Coronary artery (tissue), 2 donors: ENCODE measurements at regions not wholly inside any gene's neighbourhood (a gene's known extent, or its start where the extent isn't known, plus 50 kb on each side); places are given as distances from the start of the nearest gene placed in this dataset.
"Not testable (repeated sequence)": the region's sequence is repeated elsewhere in the genome, so short reads cannot be mapped to it uniquely, and the experiment has no call there.

Experiments used
- DNase-seq: peaks from one replicate; pipeline ENCODE4 v3.0.0-alpha.2; 2017; ENCODE audit warnings: low spot score
- H3K27ac ChIP-seq, 2 donors: fragments of 200-600 bp; sonication (generic); one replicate each; pipeline ENCODE4 v1.5.1; 2016 to 2019
- H3K4me3 ChIP-seq: fragments of 200-600 bp; sonication (generic); 2 replicates; pipeline ENCODE4 v1.5.1; 2016; ENCODE audit warnings: mild to moderate bottlenecking, moderate library complexity
- TF ChIP-seq, protein P1 (sequence below): fragments of 200-600 bp; sonication (generic); IDR thresholded peaks from one replicate; pipeline ENCODE4 v1.5.1; 2019; ENCODE audit warnings: antibody characterized with exemption

DNA sequence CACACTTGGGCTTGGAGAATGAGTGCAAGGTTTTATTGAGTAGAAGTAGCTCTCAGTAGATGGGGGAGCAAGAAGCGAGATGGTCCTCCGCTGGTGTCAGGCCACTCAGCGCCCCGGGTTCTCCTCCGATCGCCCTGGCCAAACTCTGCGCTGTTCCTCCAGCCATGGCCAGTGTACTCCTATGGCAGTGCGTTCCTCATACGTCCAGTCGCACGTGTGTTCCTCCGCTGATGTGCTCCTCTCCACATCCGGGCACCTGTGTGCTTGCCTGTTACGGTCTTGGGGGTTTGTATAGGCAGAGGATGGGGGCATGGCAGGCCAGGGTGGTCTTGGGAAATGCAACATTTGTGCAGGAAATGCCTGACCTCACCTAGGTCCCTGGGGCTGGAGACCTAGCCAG, 1899.4 kb downstream of the PCDH9 start:
- Histone ChIP-seq H3K27ac (no peak overlapping the region), H3K4me3 (no peak overlapping the region)
- TF ChIP-seq, protein P1, sequence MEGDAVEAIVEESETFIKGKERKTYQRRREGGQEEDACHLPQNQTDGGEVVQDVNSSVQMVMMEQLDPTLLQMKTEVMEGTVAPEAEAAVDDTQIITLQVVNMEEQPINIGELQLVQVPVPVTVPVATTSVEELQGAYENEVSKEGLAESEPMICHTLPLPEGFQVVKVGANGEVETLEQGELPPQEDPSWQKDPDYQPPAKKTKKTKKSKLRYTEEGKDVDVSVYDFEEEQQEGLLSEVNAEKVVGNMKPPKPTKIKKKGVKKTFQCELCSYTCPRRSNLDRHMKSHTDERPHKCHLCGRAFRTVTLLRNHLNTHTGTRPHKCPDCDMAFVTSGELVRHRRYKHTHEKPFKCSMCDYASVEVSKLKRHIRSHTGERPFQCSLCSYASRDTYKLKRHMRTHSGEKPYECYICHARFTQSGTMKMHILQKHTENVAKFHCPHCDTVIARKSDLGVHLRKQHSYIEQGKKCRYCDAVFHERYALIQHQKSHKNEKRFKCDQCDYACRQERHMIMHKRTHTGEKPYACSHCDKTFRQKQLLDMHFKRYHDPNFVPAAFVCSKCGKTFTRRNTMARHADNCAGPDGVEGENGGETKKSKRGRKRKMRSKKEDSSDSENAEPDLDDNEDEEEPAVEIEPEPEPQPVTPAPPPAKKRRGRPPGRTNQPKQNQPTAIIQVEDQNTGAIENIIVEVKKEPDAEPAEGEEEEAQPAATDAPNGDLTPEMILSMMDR, result no peak
- DNase-seq, result no peak

DNA sequence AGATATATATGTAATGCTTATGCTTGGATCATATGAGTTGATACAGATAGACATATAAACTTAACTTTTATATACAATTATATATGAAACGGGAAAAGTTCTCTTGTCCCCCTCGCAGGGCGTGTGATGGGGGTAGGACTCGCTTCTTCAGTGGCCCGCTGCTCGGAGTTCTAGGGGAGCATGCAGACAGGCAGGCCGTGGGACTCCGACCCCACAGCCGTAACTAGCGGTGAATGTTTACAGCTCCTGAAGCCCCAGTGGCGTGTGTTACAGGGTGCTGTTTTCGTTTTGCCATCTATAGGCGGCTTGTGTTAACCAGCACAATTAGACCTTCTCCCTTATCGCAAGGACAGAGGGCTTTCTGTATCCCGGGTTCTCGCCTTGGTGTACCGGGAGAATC, 1899.8 kb downstream of the PCDH9 start:
- H3K27ac ChIP-seq, result no peak overlapping the region
- H3K4me3 ChIP-seq, result no peak overlapping the region
- DNase-seq, result no peak
- TF ChIP-seq, protein P1, result no peak

DNA sequence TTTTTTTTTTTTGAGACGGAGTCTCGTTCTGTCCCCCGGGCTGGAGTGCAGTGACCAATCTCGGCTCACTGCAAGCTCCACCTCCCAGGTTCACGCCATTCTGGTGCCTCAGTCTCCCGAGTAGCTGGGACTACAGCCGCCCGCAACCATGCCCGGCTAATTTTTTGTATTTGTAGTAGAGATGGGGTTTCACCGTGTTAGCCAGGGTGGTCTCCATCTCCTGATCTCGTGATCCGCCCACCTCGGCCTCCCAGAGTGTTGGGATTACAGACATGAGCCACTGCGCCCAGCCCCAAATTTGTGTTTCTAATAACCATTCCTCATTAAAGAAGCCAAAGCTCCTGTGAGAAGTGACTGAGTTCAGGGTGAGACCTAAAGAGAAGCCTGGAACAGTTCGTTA, 1906.9 kb downstream of the PCDH9 start:
- DNase-seq, result not testable (repeated sequence)

DNA sequence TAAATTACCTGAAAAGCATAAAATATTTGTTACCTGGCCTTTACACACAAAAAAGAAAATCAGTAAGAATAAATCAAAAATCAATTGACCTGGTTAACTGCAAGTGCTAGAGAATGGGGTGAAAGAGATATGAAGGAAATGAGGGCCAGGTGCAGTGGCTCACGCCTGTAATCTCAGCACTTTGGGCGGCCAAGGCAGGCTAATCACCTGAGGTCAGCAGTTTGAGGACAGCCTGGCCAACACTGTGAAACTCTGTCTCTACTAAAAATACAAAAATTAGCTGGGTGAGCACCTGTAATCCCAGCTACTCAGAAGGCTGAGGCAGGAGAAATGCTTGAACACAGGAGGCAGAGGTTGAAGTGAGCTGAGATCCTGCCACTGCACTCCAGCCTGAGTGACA, 1908.7 kb downstream of the PCDH9 start:
- not testable (repeated sequence) for H3K27ac ChIP-seq, DNase-seq, H3K4me3 ChIP-seq

More for the DNA sequence above, 1906.9 kb downstream of the PCDH9 start:
- H3K27ac ChIP-seq, H3K4me3 ChIP-seq: not testable (repeated sequence)

DNA sequence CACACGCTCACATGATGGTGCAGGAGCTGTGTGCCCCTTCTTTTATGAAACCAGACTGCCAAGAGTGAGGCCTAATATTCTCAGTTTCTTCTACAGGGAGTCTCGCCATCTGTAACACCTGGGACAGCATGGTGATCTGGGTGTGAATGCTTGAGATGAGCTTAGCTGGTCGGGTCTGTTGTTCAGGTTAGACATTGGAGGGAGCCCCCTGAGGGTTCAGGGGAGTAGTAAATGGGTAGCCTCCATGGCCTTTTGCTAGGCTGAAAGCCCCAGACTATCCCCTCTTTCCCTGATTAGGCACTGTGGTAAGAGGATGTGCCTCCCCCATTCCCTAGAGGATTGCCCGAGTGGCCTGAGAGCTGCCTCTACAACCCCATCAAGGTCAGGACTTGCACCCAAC, 1916.1 kb downstream of the PCDH9 start:
- no peak overlapping the region for H3K27ac ChIP-seq
- TF ChIP-seq, protein P1, result no peak
- no peak for DNase-seq

DNA sequence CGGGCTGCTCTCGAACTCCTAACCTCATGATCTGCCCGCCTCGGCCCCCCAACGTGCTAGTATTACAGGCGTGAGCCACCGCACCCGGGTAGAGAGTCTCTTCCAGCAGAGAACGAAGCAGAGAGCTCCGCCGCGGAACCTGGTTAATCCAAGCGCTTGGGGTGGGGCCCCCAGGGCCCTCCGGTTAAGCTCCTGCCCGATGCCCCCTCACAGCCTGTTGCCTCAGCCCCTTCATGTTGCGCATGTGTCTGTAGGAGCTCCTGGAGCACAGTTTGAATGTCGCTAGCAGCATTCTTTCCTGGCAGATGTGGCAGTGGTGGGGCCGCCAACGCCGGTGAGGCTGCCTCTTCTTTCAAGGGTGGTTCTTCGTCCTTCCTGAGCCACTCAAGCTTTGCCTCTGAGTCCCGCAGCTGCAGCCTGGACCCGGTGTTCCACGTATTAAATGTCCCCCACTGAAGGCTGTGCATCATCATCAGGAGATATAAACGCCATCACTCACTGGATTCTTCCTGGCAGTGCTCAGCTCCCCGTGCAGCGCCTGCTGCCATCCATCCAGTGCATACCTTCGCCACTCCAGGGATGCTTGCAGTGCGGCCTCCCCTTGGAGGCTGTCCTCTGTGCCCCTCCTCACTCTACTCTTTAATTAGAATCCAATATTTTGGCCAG, 1919.3 kb downstream of the PCDH9 start:
- no peak for DNase-seq
- TF ChIP-seq, protein P1, result no peak
- no peak overlapping the region for H3K4me3 ChIP-seq
- no peak overlapping the region for H3K27ac ChIP-seq

More for the DNA sequence above, 1916.1 kb downstream of the PCDH9 start:
- H3K4me3 ChIP-seq, result no peak overlapping the region

DNA sequence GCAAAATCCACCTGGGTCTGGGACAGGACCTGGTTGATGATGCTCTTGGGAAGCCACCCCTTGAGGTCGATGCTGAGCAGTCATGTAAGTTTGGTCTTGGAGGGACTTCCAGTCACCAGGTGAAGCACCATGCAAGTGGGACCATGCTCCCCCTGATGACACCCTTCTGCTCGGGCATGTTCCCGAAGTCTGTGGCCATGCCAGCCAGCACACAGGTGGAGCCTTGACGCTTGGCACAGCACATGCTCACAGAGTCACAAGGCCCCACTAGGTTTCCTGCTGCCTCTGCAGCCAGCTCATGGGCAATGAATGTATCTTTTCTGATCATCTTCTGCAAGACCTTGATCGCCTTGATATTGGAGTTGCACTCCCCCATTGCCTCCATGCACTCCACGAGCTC, 1920.2 kb downstream of the PCDH9 start:
- no peak for DNase-seq
- Histone ChIP-seq H3K4me3 (no peak overlapping the region), H3K27ac (no peak overlapping the region)
- TF ChIP-seq, protein P1, result no peak

DNA sequence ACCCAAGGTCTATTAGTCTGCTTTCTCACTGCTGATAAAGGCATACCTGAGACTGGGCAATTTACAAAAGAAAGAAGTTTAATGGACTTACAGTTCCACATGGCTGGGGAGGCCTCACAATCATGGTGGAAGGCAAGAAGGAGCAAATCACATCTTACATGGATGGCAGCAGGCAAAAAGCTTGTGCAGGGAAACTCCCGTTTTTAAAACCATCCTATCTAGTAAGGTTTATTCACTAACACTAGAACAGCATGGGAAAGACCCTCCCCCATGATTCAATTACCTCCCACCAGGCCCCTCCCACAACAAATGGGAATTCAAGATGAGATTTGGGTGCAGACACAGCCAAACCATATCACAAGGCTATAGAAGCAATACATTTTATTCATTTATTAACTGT, 1921.4 kb downstream of the PCDH9 start:
- not testable (repeated sequence) for H3K4me3 ChIP-seq, DNase-seq, H3K27ac ChIP-seq

DNA sequence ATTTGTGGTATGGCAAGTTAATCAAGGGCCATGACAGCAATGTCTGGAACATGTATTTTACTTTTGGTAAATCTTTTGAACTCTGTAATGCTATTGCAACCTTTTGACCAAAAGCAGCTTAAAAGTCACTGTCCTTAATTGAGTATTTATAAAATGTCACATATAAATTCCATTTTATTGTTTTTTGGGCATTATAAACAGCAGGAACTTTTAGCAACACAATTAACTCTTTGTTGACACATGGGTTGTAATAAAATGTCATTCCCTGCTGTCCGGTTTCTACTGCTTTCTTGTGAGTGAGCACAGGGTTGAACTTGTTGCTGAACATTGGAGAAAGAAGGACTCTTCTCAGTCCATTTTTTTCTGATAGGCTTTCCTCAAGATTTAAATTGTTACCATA, 1923.1 kb downstream of the PCDH9 start:
- DNase-seq, result no peak
- H3K4me3 ChIP-seq, result no peak overlapping the region
- TF ChIP-seq, protein P1, result no peak
- H3K27ac ChIP-seq, result no peak overlapping the region
